ENCODE measurements at regions not wholly inside any gene's neighbourhood (a gene's known extent, or its start where the extent isn't known, plus 50 kb on each side); places are given as distances from the start of the nearest gene placed in this dataset.
"Not testable (repeated sequence)": the region's sequence is repeated elsewhere in the genome, so short reads cannot be mapped to it uniquely, and the experiment has no call there.

- no peak for TF ChIP-seq CTCF (IDR thresholded peaks at IDR 0.05; ENCODE audit: control insufficient read depth, extremely low read depth, insufficient read depth)
- no peak overlapping the region for H3K4me3 ChIP-seq (ENCODE audit: low read depth, low read length)
- no peak for DNase-seq (ENCODE audit: low read depth)
Observed at GRCh38 chr5:15002173-15002572, 130.6 kb upstream of the ANKH start.

GRCh38 chr5:15001517-15001916 is 129.9 kb upstream of the ANKH start:
- DNase-seq (ENCODE audit: low read depth): no peak
- H3K4me3 ChIP-seq (ENCODE audit: low read depth, low read length): no peak overlapping the region
- no peak for TF ChIP-seq CTCF (IDR thresholded peaks at IDR 0.05; ENCODE audit: control insufficient read depth, extremely low read depth, insufficient read depth)

- TF ChIP-seq CTCF (IDR thresholded peaks at IDR 0.05; ENCODE audit: control insufficient read depth, extremely low read depth, insufficient read depth): no peak
Observed at GRCh38 chr5:14998491-14998890, 126.9 kb upstream of the ANKH start.

GRCh38 chr5:14996997-14997396 is 125.4 kb upstream of the ANKH start:
- no peak overlapping the region for H3K4me3 ChIP-seq (ENCODE audit: low read depth, low read length)
- DNase-seq (ENCODE audit: low read depth): no peak
- no peak for TF ChIP-seq CTCF (IDR thresholded peaks at IDR 0.05; ENCODE audit: control insufficient read depth, extremely low read depth, insufficient read depth)

More at GRCh38 chr5:14998491-14998890, 126.9 kb upstream of the ANKH start:
- DNase-seq (ENCODE audit: low read depth): no peak
- H3K4me3 ChIP-seq (ENCODE audit: low read depth, low read length): no peak overlapping the region

GRCh38 chr5:14995229-14995628 is 123.7 kb upstream of the ANKH start:
- no peak for DNase-seq (ENCODE audit: low read depth)
- TF ChIP-seq CTCF (IDR thresholded peaks at IDR 0.05; ENCODE audit: control insufficient read depth, extremely low read depth, insufficient read depth): no peak
- no peak overlapping the region for H3K4me3 ChIP-seq (ENCODE audit: low read depth, low read length)

- not testable (repeated sequence) for DNase-seq (ENCODE audit: low read depth); H3K4me3 ChIP-seq (ENCODE audit: low read depth, low read length)
Observed at GRCh38 chr5:14993459-14994133, 122.0 kb upstream of the ANKH start.

GRCh38 chr5:14992751-14993458 is 121.3 kb upstream of the ANKH start:
- DNase-seq (ENCODE audit: low read depth); H3K4me3 ChIP-seq (ENCODE audit: low read depth, low read length): not testable (repeated sequence)

- DNase-seq (ENCODE audit: low read depth): no peak
- no peak for TF ChIP-seq CTCF (IDR thresholded peaks at IDR 0.05; ENCODE audit: control insufficient read depth, extremely low read depth, insufficient read depth)
- H3K4me3 ChIP-seq (ENCODE audit: low read depth, low read length): no peak overlapping the region
Observed at GRCh38 chr5:14988223-14988622, 116.6 kb upstream of the ANKH start.
